GM23248 (cell line): ENCODE measurements at regions not wholly inside any gene's neighbourhood (a gene's known extent, or its start where the extent isn't known, plus 50 kb on each side); places are given as distances from the start of the nearest gene placed in this dataset.

Experiments
- EZH2 ChIP-seq: fragments of 200-600 bp; sonication (generic); IDR thresholded peaks from 2 replicates; pipeline ENCODE4 v1.6.1; 2018; ENCODE audit warnings: antibody characterized with exemption, mild to moderate bottlenecking; ENCODE audit not compliant: insufficient read depth, poor library complexity, severe bottlenecking
- EZH2phosphoT487 ChIP-seq: fragments of 200-600 bp; sonication (generic); IDR thresholded peaks from 2 replicates; pipeline ENCODE4 v1.6.1; 2018; ENCODE audit warnings: antibody characterized with exemption, moderate library complexity, mild to moderate bottlenecking, low read depth; ENCODE audit not compliant: insufficient read depth

- TF ChIP-seq EZH2: no peak
- no peak for TF ChIP-seq EZH2phosphoT487
Observed at GRCh38 chr3:22908989-22909507, 294.1 kb upstream of the UBE2E2 start.
